ENCODE measurements at regions not wholly inside any gene's neighbourhood (a gene's known extent, or its start where the extent isn't known, plus 50 kb on each side); places are given as distances from the start of the nearest gene placed in this dataset.

GRCh38 chr6:164346631-164347030, 932.1 kb downstream of the QKI start:
- no peak overlapping the region for H3K4me3 ChIP-seq (ENCODE audit: insufficient read depth, low read length, poor library complexity, severe bottlenecking)
- H3K79me2 ChIP-seq (ENCODE audit: insufficient read depth, low read length), result no peaks in the 10 kb centered on the region
- H3K27ac ChIP-seq (ENCODE audit: low read depth, low read length), result no peak overlapping the region
- no peaks in the 10 kb centered on the region for H3F3A ChIP-seq (ENCODE audit: insufficient read depth)
- H3K36me3 ChIP-seq (ENCODE audit: low read length), result no peaks in the 10 kb centered on the region
- no peak overlapping the region for H3K9ac ChIP-seq (ENCODE audit: low read length)
- H2AFZ ChIP-seq (ENCODE audit: low read depth, low read length, severe bottlenecking), result no peak overlapping the region
- no peak overlapping the region for H3K4me2 ChIP-seq (ENCODE audit: low read depth, low read length, poor library complexity, severe bottlenecking)
- H3K27me3 ChIP-seq (ENCODE audit: low read length), result no peaks in the 10 kb centered on the region
- no peaks in the 10 kb centered on the region for H3K9me2 ChIP-seq (replicated peaks; ENCODE audit: insufficient read depth, low read length)
- H4K20me1 ChIP-seq (ENCODE audit: low read depth, low read length), result no peaks in the 10 kb centered on the region
- no peaks in the 10 kb centered on the region for H3K9me3 ChIP-seq (ENCODE audit: insufficient read depth, low read length)
- TF ChIP-seq, protein P1, sequence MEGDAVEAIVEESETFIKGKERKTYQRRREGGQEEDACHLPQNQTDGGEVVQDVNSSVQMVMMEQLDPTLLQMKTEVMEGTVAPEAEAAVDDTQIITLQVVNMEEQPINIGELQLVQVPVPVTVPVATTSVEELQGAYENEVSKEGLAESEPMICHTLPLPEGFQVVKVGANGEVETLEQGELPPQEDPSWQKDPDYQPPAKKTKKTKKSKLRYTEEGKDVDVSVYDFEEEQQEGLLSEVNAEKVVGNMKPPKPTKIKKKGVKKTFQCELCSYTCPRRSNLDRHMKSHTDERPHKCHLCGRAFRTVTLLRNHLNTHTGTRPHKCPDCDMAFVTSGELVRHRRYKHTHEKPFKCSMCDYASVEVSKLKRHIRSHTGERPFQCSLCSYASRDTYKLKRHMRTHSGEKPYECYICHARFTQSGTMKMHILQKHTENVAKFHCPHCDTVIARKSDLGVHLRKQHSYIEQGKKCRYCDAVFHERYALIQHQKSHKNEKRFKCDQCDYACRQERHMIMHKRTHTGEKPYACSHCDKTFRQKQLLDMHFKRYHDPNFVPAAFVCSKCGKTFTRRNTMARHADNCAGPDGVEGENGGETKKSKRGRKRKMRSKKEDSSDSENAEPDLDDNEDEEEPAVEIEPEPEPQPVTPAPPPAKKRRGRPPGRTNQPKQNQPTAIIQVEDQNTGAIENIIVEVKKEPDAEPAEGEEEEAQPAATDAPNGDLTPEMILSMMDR (IDR thresholded peaks at IDR 0.05; ENCODE audit: insufficient read depth, low read length, poor library complexity, severe bottlenecking), result no peak
- no peak for TF ChIP-seq EZH2phosphoT487 (conservative IDR thresholded peaks at IDR 0.05; ENCODE audit: low read length)

GRCh38 chr6:164345806-164346496, 931.4 kb downstream of the QKI start:
- Histone ChIP-seq H3K27ac (ENCODE audit: low read depth, low read length) (no peak overlapping the region), H3K4me3 (ENCODE audit: insufficient read depth, low read length, poor library complexity, severe bottlenecking) (no peak overlapping the region), H3K79me2 (ENCODE audit: insufficient read depth, low read length) (no peaks in the 10 kb centered on the region), H3K9ac (ENCODE audit: low read length) (no peak overlapping the region), H3K36me3 (ENCODE audit: low read length) (no peaks in the 10 kb centered on the region), H2AFZ (ENCODE audit: low read depth, low read length, severe bottlenecking) (no peak overlapping the region), H3K9me3 (ENCODE audit: insufficient read depth, low read length) (no peaks in the 10 kb centered on the region), H3K9me2 (replicated peaks; ENCODE audit: insufficient read depth, low read length) (no peaks in the 10 kb centered on the region), H3F3A (ENCODE audit: insufficient read depth) (no peaks in the 10 kb centered on the region), H3K4me2 (ENCODE audit: low read depth, low read length, poor library complexity, severe bottlenecking) (no peak overlapping the region), H3K27me3 (ENCODE audit: low read length) (no peaks in the 10 kb centered on the region), H4K20me1 (ENCODE audit: low read depth, low read length) (no peaks in the 10 kb centered on the region)
- TF ChIP-seq, protein P1 (IDR thresholded peaks at IDR 0.05; ENCODE audit: insufficient read depth, low read length, poor library complexity, severe bottlenecking), result no peak
- no peak for TF ChIP-seq EZH2phosphoT487 (conservative IDR thresholded peaks at IDR 0.05; ENCODE audit: low read length)

GRCh38 chr6:164345327-164345726, 930.8 kb downstream of the QKI start:
- Histone ChIP-seq H3K4me3 (ENCODE audit: insufficient read depth, low read length, poor library complexity, severe bottlenecking) (no peak overlapping the region), H3K27ac (ENCODE audit: low read depth, low read length) (no peak overlapping the region), H3F3A (ENCODE audit: insufficient read depth) (no peaks in the 10 kb centered on the region), H3K79me2 (ENCODE audit: insufficient read depth, low read length) (no peaks in the 10 kb centered on the region), H3K27me3 (ENCODE audit: low read length) (no peaks in the 10 kb centered on the region), H3K9ac (ENCODE audit: low read length) (no peak overlapping the region), H3K9me2 (replicated peaks; ENCODE audit: insufficient read depth, low read length) (no peaks in the 10 kb centered on the region), H3K9me3 (ENCODE audit: insufficient read depth, low read length) (no peaks in the 10 kb centered on the region), H3K36me3 (ENCODE audit: low read length) (no peaks in the 10 kb centered on the region), H4K20me1 (ENCODE audit: low read depth, low read length) (no peaks in the 10 kb centered on the region), H2AFZ (ENCODE audit: low read depth, low read length, severe bottlenecking) (no peak overlapping the region), H3K4me2 (ENCODE audit: low read depth, low read length, poor library complexity, severe bottlenecking) (no peak overlapping the region)
- TF ChIP-seq EZH2phosphoT487 (conservative IDR thresholded peaks at IDR 0.05; ENCODE audit: low read length), result no peak
- TF ChIP-seq, protein P1 (IDR thresholded peaks at IDR 0.05; ENCODE audit: insufficient read depth, low read length, poor library complexity, severe bottlenecking), result no peak
